GM21515 (cell line): ENCODE measurements at regions not wholly inside any gene's neighbourhood (a gene's known extent, or its start where the extent isn't known, plus 50 kb on each side); places are given as distances from the start of the nearest gene placed in this dataset.
"Not testable (repeated sequence)": the region's sequence is repeated elsewhere in the genome, so short reads cannot be mapped to it uniquely, and the experiment has no call there.

Source experiments
- ATAC-seq: cut with Tn5 transposase; IDR thresholded peaks from one replicate; pipeline ENCODE4 v1.9.1; 2021; ENCODE audit not compliant: unreplicated experiment

DNA sequence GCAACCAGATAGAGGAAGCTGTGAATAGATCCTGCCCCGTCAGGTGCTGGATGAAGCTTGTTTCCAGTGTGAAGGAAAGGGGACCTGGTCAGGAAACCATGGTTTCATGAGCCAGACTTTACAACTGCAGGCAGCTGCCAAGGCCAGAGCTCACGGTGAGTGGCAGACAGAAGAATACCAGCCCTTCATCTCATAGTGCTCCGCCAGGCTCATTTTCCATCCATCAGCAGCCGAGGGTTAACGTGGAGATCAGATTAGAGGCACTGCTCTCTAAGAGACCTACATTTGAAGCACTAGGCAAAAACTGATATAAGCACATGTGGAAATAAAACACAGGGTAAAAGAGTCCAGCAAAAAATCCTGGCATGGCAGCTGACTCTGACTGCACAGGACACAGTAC lies 172.4 kb downstream of the CD24 start:
- ATAC-seq, result no peak

- ATAC-seq, result no peak
Observed at GRCh38 chr6:106801256-106801655, 171.9 kb downstream of the QRSL1 start.

DNA sequence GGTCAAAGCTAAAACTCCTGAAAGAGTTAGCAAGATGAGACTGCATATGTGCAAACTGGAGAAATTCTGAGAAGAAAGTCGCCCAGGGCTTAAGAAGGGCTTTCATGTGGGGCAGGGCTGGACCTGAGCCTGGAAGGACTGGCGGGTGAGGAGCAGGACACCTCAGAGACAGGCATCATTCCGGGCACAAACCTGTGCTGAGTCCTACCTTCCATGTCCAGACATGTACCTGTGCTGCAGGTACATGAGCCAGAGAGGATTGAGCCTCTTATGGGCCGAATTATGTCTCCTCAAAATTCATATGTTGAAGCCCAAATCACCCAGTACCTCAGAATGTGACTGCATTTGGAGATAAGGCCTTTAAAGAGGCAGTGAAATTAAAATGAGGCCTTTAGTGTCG lies 171.0 kb downstream of the QRSL1 start:
- ATAC-seq, result no peak

DNA sequence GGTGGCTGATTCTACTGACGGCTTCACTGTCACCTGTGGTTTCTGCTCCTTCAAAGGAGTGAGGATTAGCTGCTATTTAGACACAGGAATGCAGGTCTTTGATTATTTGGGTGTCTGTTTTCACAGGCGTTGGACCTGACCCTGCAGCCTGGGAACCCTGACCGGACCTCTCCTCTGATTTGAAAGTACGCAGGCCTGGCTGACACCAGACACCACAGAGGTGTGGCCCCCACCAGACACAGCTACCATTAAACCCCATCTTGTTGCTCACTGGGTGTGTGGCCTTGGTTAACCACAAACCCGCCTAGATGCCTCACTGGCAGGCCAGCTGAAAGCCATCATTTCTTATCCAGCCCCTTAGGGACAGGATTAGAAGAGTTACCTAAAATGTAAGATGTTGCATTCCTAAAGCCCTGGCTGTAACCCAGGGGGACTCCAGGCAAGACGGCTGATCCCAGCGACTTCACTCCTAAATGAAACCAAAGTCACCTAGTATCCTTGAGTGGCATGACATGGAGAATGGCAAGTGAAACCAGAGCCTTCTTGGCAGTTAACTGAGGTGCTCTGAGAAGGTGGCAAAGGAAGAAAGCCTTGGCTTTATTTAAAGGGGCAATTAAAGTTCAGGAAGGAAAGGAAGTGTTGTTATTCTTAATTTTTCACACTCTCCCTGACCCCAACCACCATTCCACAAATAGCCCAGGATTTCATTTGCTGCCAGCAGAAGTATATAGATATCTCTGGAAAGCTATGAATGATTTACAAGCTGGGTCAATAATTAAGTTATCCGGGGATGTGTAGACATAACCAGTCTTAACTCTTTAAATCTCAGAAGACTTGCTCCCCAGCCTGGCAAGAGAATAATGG lies 169.9 kb downstream of the QRSL1 start:
- no peak for ATAC-seq

- no peak for ATAC-seq
Observed at GRCh38 chr6:106797186-106797585, 167.8 kb downstream of the QRSL1 start.

- no peak for ATAC-seq
Observed at GRCh38 chr6:106796781-106797180, 167.4 kb downstream of the QRSL1 start.

DNA sequence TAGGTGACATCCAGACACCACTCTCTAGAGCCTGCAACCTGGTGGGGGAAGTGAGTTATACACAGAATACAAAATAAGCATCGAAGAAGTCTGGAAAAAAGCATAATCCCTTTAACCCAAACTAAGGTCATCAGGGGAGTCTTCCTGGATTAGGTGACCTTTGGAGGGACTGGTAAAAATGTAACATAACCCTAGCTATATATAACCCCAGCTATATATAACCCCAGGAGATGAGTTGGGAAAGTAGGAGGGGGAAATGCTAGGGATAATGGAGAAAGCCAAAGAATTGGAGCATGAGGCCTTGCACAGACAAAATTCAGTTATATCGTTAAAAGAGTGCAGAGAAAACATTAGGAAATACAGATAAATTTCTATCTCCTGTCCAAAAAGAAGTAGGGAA lies 164.8 kb downstream of the QRSL1 start:
- no peak for ATAC-seq

- no peak for ATAC-seq
Observed at GRCh38 chr6:106792536-106793236, 163.3 kb downstream of the QRSL1 start.

GRCh38 chr6:106790935-106791334 lies 161.6 kb downstream of the QRSL1 start:
- ATAC-seq, result no peak

DNA sequence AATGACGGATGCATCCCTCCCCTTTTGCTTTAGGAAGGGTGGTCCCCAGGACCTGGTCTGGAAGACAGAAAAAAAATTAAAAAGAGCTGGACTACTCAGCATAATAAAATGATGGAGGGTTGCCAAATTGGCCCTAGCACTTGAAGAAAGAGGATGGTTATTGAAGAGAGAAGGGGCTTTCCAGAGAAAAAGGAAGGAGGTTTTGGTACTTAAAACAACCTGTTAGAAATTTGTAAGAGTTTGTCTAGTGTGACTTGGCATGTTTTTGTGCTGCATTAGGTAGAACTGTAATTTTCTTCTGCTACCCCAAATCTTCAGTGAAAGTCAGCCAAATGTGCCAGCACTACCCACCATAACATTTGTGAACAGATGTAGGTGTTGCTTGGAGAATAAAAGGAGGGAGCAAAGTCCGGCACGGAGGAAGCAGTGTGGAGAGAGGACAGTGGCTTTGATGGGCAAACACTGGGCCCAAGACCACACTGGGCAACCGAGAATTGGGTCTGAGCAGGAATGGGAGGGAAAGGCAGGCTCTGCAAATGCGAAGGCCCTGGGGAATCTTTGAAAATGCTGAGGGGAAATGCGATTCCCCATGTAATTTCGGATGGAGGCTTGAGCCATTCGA lies 160.9 kb downstream of the QRSL1 start:
- ATAC-seq, result no peak

DNA sequence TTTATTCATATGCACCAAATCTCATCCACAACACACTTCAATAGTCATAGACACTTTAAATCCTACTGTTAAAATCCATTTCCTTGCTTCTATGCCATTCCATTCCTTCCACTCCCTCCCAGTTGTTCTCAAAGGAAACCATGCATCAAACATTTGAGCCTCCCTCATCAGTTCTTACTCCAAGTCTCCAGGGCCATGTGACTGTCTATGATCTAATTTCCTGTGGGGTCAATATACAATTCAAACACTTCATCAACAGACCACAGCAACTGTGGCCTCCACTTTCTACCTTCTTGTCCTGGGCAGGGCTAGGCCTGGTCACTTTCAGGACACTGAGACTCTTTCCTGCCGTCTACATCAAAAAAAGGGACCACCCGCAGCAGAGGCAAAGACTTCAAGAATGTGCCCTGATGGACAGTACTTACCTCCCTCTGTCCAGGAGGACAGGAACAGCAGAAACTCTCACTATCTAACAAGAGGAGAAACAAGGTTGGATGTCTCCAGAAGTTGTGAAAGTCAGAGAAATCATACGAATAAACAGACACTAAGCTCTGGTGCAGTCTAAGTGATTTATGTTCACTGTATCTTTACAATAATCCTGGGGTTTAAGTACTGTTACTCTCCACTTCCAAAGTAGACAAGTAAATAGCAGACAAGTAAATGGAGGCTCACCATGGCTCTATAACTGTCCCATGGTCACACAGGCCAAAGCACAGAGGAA lies 160.2 kb downstream of the QRSL1 start:
- ATAC-seq, result no peak

DNA sequence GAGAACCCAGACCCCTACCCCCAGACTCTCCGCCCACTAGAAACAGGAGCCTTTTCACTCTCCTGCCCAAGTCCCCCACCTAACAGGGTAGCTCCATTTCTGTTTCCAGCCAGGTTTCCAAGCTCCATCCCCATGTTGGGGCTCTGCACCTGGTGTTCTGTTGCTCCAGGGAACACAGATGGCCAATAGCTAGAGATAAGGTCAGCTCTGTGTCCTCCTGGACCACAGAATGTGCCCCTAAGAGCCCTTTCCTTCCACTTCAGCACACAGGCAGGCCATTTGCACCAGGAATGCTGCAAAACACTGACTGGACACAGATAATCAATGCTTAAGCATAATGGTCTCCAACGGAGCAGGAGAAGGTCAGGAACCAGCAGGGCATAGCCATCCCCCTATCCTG lies 159.4 kb downstream of the QRSL1 start:
- ATAC-seq, result no peak

DNA sequence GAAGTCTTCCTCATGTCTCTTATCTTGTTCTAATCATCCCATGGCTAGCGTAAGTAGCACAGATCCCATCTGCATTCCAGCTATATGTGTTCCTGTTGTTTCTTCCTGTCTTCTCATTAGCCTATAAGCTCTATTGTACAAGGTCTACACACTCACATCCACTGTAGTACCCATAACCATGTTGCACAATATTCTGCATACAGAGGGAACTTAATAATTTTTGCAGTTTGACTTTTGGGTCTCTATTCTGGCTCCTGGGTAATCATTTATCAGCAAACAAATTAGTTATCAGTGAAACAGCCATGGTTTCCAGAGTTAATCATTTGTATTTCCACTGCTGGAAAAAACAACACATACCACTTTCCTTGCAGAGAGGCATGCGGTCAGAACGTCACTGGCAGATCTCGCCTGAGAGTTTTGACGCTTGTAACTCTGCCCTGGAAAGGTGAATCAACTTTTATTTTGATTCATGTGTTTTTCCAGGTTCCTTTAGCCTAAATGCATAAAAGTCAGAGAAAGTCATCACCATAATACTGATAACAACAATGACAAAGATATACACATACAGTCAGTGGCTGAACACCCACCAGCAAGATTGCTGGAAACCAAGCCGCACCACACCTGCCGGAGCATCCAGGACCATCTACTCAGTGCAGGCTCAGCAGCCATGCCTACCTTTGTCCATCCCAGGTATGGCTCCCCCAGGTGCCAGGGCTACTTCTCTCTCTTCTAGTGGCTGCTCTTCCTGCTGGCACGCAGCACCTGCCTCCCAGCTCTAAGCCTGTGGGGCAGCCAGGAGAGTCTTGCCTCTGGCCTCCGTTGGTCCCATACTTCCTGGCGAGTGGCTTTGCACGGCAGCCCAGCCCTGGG lies 158.2 kb downstream of the QRSL1 start:
- ATAC-seq, result no peak

DNA sequence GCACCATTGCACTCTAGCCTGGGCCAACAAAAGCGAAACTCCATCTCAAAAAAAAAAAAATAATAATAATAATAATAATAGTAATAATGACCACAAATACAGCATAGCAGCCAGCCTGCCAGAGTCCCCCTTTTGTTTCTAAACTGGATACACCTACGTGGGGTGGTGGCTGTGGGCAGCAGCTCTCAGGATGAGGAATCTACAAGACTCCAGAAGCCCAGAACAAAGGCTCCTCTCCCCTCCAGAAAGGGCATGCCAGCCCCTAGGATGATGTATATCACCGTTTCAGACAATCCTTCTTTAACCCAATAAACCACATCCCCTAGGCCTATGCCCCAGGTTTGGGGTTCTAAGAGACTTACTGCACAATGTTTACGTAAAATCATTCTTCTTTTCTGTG lies 155.9 kb downstream of the QRSL1 start:
- ATAC-seq, result no peak

- ATAC-seq, result no peak
Observed at GRCh38 chr6:106783640-106784566, 154.5 kb downstream of the QRSL1 start.

GRCh38 chr6:106782536-106783285 lies 153.3 kb downstream of the QRSL1 start:
- no peak for ATAC-seq

- ATAC-seq, result not testable (repeated sequence)
Observed at GRCh38 chr6:106779552-106779951, 150.2 kb downstream of the QRSL1 start.

- ATAC-seq, result no peak
Observed at GRCh38 chr6:106778943-106779342, 149.6 kb downstream of the QRSL1 start.
